Adrenal gland (tissue), 5 donors: ENCODE measurements at regions not wholly inside any gene's neighbourhood (a gene's known extent, or its start where the extent isn't known, plus 50 kb on each side); places are given as distances from the start of the nearest gene placed in this dataset.

ENCODE experiments used
- CTCF ChIP-seq, 6 experiments: fragments of 450-650 bp in 4 of 6; fragments of 200-600 bp in 2 of 6; sonication (generic) in 1 of 6; IDR thresholded peaks; 1 replicate in 5 of 6; 2 replicates in 1 of 6; pipeline versions ENCODE4 v1.5.1 to v1.8.0; 2016 to 2021; ENCODE audit warnings: antibody characterized with exemption in 6 of 6, mild to moderate bottlenecking in 2 of 6, moderate library complexity in 1 of 6
- POLR2A ChIP-seq, 2 donors: fragments of 450-650 bp; IDR thresholded peaks; one replicate each; pipeline ENCODE4 v1.6.1; 2017; ENCODE audit warnings: antibody characterized with exemption in 2 of 2, mild to moderate bottlenecking in 2 of 2, moderate library complexity in 1 of 2
- donor health status: DM: no; HTN: no; CAD: no.

- TF ChIP-seq CTCF (IDR thresholded peaks at IDR 0.05) (no peak), POLR2A (IDR thresholded peaks at IDR 0.05) (no peak)
These were observed 153.1 kb downstream of the ZNF365 start for GRCh38 chr10:62527019-62527827.
